K562 (cell line): ENCODE measurements at regions not wholly inside any gene's neighbourhood (a gene's known extent, or its start where the extent isn't known, plus 50 kb on each side); places are given as distances from the start of the nearest gene placed in this dataset.

Experiments used
- ATAC-seq: fragments of 200-7000 bp; cut with Tn5 transposase; 3 replicates; pipeline ENCODE4 v1.9.1; 2020; ENCODE audit warnings: moderate library complexity
- BruUV-seq: library from RNA; stranded (reverse); fragments of 400-500 nt; replicated peaks from 2 replicates; lab custom pipeline; 2021; lab: Mats Ljungman, UMichigan
- CTCF ChIA-PET: fragments of 300-600 bp; formaldehyde crosslinking; extraction: SDS; loops from one replicate; lab custom pipeline; 2021; ENCODE audit warnings: low intra/inter-chr PET ratio; lab: Yijun Ruan, JAX
- POLR2A ChIA-PET: fragments of 300-600, 350-650 bp; sonication (Branson Sonifier 250); formaldehyde crosslinking; extraction: SDS; loops from one replicate; lab custom pipeline; 2021; ENCODE audit warnings: antibody characterized with exemption, inconsistent platforms; lab: Yijun Ruan, JAX
- DNase-seq, 4 experiments: peaks; one replicate each; pipeline versions ENCODE4 v3.0.0 to v3.0.0-alpha.2; 2011 to 2018; ENCODE audit warnings: low spot score in 3 of 4, mixed read lengths in 3 of 4; ENCODE audit errors: extremely low read depth in 1 of 4
- FAIRE-seq: peaks from 2 replicates; lab custom pipeline; 2011; peaks lifted over from hg19 to GRCh38; lab: Jason Lieb, UNC
- H2AFZ ChIP-seq: 2 replicates; pipeline ENCODE4 v1.6.0; 2011; ENCODE audit warnings: low read depth, low read length, control low read depth, inconsistent platforms
- H3K27ac ChIP-seq: fragments of 200-600 bp; 3 replicates; pipeline ENCODE4 v1.8.0; 2011; ENCODE audit warnings: low read depth, mild to moderate bottlenecking, control low read depth, inconsistent platforms, low read length, moderate library complexity, mixed read lengths; ENCODE audit errors: extremely low read depth
- H3K27me3 ChIP-seq, 2 experiments: fragments of 300-600 bp in 1 of 2; 2 replicates in 1 of 2; 3 replicates in 1 of 2; pipeline versions ENCODE4 v1.6.0 to v1.8.0; 2011; ENCODE audit warnings: inconsistent platforms in 2 of 2, low read length in 2 of 2, mild to moderate bottlenecking in 1 of 2, mixed read lengths in 1 of 2, moderate library complexity in 1 of 2; ENCODE audit not compliant: control insufficient read depth in 2 of 2, insufficient read depth in 2 of 2
- H3K36me3 ChIP-seq: fragments of 300-600 bp; 3 replicates; pipeline ENCODE4 v1.8.0; 2011; ENCODE audit warnings: mild to moderate bottlenecking, low read length, inconsistent platforms; ENCODE audit not compliant: control insufficient read depth, insufficient read depth
- H3K4me1 ChIP-seq, 2 experiments: fragments of 200-600 bp in 1 of 2; replicated peaks in 1 of 2; 2 replicates in 1 of 2; 3 replicates in 1 of 2; pipeline versions ENCODE4 v1.5.1 to v1.8.0; 2011; ENCODE audit warnings: inconsistent platforms in 2 of 2, low read length in 2 of 2, mild to moderate bottlenecking in 1 of 2, mixed read lengths in 1 of 2, moderate library complexity in 1 of 2; ENCODE audit not compliant: control insufficient read depth in 2 of 2, insufficient read depth in 2 of 2
- H3K4me2 ChIP-seq: 2 replicates; pipeline ENCODE4 v1.6.1; 2011; ENCODE audit warnings: low read length, control low read depth, inconsistent platforms, mixed read lengths; ENCODE audit not compliant: insufficient read depth
- H3K4me3 ChIP-seq: fragments of 200-600 bp; sonication (generic), shearing (Covaris generic); 2 replicates; pipeline ENCODE4 v1.5.1; 2016; ENCODE audit warnings: control low read depth, inconsistent platforms
- H3K79me2 ChIP-seq: fragments of 200-600 bp; 3 replicates; pipeline ENCODE4 v1.8.0; 2011; ENCODE audit warnings: low read length, inconsistent platforms; ENCODE audit not compliant: control insufficient read depth, insufficient read depth
- H3K9ac ChIP-seq, 2 experiments: 2 replicates each; pipeline versions ENCODE4 v1.6.0 to v1.6.1; 2011; ENCODE audit warnings: low read depth in 2 of 2, low read length in 2 of 2, control low read depth in 1 of 2, inconsistent platforms in 1 of 2, mild to moderate bottlenecking in 1 of 2, mixed read lengths in 1 of 2; ENCODE audit not compliant: insufficient read depth in 1 of 2
- H3K9me1 ChIP-seq: one replicate; pipeline ENCODE4 v1.6.0; 2011; ENCODE audit warnings: inconsistent platforms, mild to moderate bottlenecking, low read length, moderate library complexity; ENCODE audit not compliant: control insufficient read depth, insufficient read depth
- H3K9me3 ChIP-seq: replicated peaks from 2 replicates; pipeline ENCODE4 v1.5.1; 2011; ENCODE audit warnings: low read depth, low read length, inconsistent platforms; ENCODE audit not compliant: control insufficient read depth, insufficient read depth
- H4K20me1 ChIP-seq: replicated peaks from 2 replicates; pipeline ENCODE4 v1.6.1; 2011; ENCODE audit warnings: low read length, inconsistent platforms, mixed read lengths; ENCODE audit not compliant: control insufficient read depth, insufficient read depth
- CEBPG ChIP-seq, 3 experiments: fragments of 200-800 bp in 1 of 3; sonication (Bioruptor generic) in 1 of 3; sonication (generic) in 1 of 3; formaldehyde crosslinking in 1 of 3; IDR thresholded peaks in 2 of 3; conservative IDR thresholded peaks in 1 of 3; 2 replicates each; pipeline versions ENCODE4 v1.6.1 to v1.8.0; 2016 to 2022; ENCODE audit warnings: missing compliant biosample characterization in 2 of 3, missing genetic modification characterization in 2 of 3, mild to moderate bottlenecking in 1 of 3, missing genetic modification reagents in 1 of 3
- MCM3 ChIP-seq: fragments of 450-650 bp; IDR thresholded peaks from 2 replicates; pipeline ENCODE4 v1.6.1; 2016
- NCOR1 ChIP-seq: fragments of 450-650 bp; IDR thresholded peaks from 2 replicates; pipeline ENCODE4 v1.6.1; 2016; ENCODE audit warnings: mild to moderate bottlenecking, moderate library complexity
- NR2C2 ChIP-seq, 2 experiments: fragments of 200-800 bp in 1 of 2; sonication (Bioruptor generic) in 1 of 2; sonication (generic) in 1 of 2; formaldehyde crosslinking in 1 of 2; IDR thresholded peaks; 2 replicates each; pipeline versions ENCODE4 v1.6.1 to v1.8.0; 2016 to 2022; ENCODE audit warnings: mild to moderate bottlenecking in 1 of 2, missing compliant biosample characterization in 1 of 2, missing genetic modification characterization in 1 of 2, missing genetic modification reagents in 1 of 2
- TBP ChIP-seq: optimal IDR thresholded peaks from 2 replicates; pipeline ENCODE3; 2011; ENCODE audit warnings: low read depth, low read length, improper control_type of control experiment
- TCFL5 ChIP-seq: fragments of 250-450 bp; sonication (Bioruptor Pico); conservative IDR thresholded peaks from 2 replicates; pipeline ENCODE4 v1.6.1; 2021; ENCODE audit warnings: mild to moderate bottlenecking, moderate library complexity, matching md5 sums
- ZFP1 ChIP-seq: fragments of 450-650 bp; formaldehyde crosslinking; IDR thresholded peaks from 2 replicates; pipeline ENCODE4 v1.4.0; 2020; ENCODE audit warnings: mild to moderate bottlenecking, mixed read lengths
- ZNF253 ChIP-seq: fragments of 250-450 bp; sonication (Bioruptor Pico); conservative IDR thresholded peaks from 2 replicates; pipeline ENCODE4 v1.6.1; 2021; ENCODE audit warnings: mild to moderate bottlenecking
- ZNF445 ChIP-seq: fragments of 250-450 bp; sonication (Bioruptor Pico); IDR thresholded peaks from 2 replicates; pipeline ENCODE4 v1.4.0; 2020; ENCODE audit warnings: low read depth, mild to moderate bottlenecking, moderate library complexity
- WGBS: fragments of 100-300 bp; shearing (Covaris generic); methylation state at CpG from one replicate; pipeline ENCODE4 v1.1.6; 2016; ENCODE audit warnings: low coverage, mixed read lengths; ENCODE audit not compliant: insufficient coverage; ENCODE audit errors: missing lambda C conversion rate; 5-methylcytosine and 5-hydroxymethylcytosine counted together
- in situ Hi-C: fragments of 300-500 bp; cut with MboI; formaldehyde crosslinking; loops from 4 replicates; pipeline ENCODE4 v1.15.0; 2018; ENCODE audit warnings: inconsistent platforms, mixed read lengths
- intact Hi-C: fragments of 100-400 bp; cut with micrococcal nuclease; formaldehyde crosslinking; loops from 2 replicates; pipeline ENCODE4 v1.14.2; 2022
- TF ChIP-seq, protein P1 (sequence below), 2 experiments: IDR thresholded peaks; 2 replicates each; pipeline ENCODE4 v1.6.1; 2012; ENCODE audit warnings: improper control_type of control experiment in 2 of 2, low read depth in 2 of 2, low read length in 2 of 2, borderline replicate concordance in 1 of 2
- TF ChIP-seq, protein P2 (sequence below), 3 experiments: fragments of 200-800 bp in 1 of 3; sonication (Bioruptor generic) in 1 of 3; sonication (generic) in 1 of 3; formaldehyde crosslinking in 1 of 3; IDR thresholded peaks; 2 replicates each; pipeline versions ENCODE4 v1.6.1 to v1.8.0; 2016 to 2022; ENCODE audit warnings: mild to moderate bottlenecking in 2 of 3, missing compliant biosample characterization in 2 of 3, missing genetic modification characterization in 2 of 3, missing genetic modification reagents in 1 of 3
- TF ChIP-seq, protein P3 (sequence below): conservative IDR thresholded peaks from 2 replicates; pipeline ENCODE4 v1.6.1; 2011; ENCODE audit warnings: low read depth, mild to moderate bottlenecking, low read length; ENCODE audit not compliant: control insufficient read depth
- TF ChIP-seq, protein P4 (sequence below): sonication (generic); formaldehyde crosslinking; IDR thresholded peaks from 2 replicates; pipeline ENCODE4 v1.9.0; 2022; ENCODE audit warnings: mild to moderate bottlenecking, missing genetic modification reagents
- TF ChIP-seq, protein P5 (sequence below): fragments of 250-450 bp; sonication (Bioruptor Pico); IDR thresholded peaks from 2 replicates; pipeline ENCODE4 v1.4.0; 2020

DNA sequence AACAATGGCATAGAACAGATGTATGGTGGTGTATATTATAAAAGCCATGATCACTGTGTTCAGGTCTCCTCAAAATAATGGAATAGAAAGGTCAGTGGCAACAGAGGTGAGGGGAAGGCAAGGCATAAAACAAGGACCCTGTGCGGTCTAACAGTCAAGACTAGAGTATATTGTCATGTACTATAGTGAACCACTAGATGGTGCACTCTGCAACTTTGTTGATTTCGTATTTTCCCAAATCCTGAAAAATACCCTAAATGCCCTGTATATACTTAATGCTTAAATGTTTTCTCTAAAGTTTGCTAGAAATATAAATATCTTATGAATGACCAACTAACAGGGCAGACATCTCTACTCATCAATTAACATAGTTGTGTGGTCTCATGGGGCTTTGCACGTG lies 453.0 kb downstream of the PCDH11X start (continued):
- TF ChIP-seq, protein P1, sequence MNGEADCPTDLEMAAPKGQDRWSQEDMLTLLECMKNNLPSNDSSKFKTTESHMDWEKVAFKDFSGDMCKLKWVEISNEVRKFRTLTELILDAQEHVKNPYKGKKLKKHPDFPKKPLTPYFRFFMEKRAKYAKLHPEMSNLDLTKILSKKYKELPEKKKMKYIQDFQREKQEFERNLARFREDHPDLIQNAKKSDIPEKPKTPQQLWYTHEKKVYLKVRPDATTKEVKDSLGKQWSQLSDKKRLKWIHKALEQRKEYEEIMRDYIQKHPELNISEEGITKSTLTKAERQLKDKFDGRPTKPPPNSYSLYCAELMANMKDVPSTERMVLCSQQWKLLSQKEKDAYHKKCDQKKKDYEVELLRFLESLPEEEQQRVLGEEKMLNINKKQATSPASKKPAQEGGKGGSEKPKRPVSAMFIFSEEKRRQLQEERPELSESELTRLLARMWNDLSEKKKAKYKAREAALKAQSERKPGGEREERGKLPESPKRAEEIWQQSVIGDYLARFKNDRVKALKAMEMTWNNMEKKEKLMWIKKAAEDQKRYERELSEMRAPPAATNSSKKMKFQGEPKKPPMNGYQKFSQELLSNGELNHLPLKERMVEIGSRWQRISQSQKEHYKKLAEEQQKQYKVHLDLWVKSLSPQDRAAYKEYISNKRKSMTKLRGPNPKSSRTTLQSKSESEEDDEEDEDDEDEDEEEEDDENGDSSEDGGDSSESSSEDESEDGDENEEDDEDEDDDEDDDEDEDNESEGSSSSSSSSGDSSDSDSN (IDR thresholded peaks at IDR 0.05; ENCODE audit: borderline replicate concordance in 1 of 2, low read depth in 2 of 2, low read length in 2 of 2) = no peak
- TF ChIP-seq MCM3 (no peak), ZNF253 (CRISPR knock-in tag) (no peak)
- TF ChIP-seq, protein P2, sequence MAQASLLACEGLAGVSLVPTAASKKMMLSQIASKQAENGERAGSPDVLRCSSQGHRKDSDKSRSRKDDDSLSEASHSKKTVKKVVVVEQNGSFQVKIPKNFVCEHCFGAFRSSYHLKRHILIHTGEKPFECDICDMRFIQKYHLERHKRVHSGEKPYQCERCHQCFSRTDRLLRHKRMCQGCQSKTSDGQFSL (CRISPR knock-in tag; IDR thresholded peaks at IDR 0.05) = no peak
- TF ChIP-seq, protein P2 (tag; IDR thresholded peaks at IDR 0.05) = no peak

DNA sequence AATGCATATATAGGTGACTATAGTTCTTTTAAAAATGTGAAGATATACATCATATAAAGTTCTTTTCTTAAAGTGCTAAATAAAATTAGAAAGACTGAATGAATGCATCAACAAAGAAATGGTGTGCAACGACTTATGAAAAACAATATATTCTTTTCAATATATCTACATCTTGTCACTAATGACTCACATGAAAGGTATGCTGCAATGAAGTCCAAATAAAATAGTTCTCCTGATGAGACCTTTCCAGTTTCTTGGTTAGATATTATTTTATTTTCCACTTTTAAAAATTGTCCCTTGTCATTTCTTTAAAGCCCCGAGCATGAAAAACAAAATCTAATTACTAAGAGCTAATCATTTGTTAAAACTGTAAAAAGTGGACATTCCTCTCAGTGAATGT lies 462.1 kb downstream of the PCDH11X start:
- intact Hi-C loops = no loop called here
- 3% methylated on average over 2 of the region's 2 CpGs for WGBS
- no peak for FAIRE-seq
- no peak for TF ChIP-seq ZFP1 (CRISPR knock-in tag)
- TF ChIP-seq, protein P3, sequence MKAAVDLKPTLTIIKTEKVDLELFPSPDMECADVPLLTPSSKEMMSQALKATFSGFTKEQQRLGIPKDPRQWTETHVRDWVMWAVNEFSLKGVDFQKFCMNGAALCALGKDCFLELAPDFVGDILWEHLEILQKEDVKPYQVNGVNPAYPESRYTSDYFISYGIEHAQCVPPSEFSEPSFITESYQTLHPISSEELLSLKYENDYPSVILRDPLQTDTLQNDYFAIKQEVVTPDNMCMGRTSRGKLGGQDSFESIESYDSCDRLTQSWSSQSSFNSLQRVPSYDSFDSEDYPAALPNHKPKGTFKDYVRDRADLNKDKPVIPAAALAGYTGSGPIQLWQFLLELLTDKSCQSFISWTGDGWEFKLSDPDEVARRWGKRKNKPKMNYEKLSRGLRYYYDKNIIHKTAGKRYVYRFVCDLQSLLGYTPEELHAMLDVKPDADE = no peak
- TF ChIP-seq, protein P4, sequence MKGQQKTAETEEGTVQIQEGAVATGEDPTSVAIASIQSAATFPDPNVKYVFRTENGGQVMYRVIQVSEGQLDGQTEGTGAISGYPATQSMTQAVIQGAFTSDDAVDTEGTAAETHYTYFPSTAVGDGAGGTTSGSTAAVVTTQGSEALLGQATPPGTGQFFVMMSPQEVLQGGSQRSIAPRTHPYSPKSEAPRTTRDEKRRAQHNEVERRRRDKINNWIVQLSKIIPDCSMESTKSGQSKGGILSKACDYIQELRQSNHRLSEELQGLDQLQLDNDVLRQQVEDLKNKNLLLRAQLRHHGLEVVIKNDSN (CRISPR knock-in tag) = no peak
- no peak for TF ChIP-seq TCFL5 (CRISPR knock-in tag)
- TF ChIP-seq NCOR1 = no peak
- TF ChIP-seq NR2C2 (CRISPR knock-in tag; IDR thresholded peaks at IDR 0.05) = no peak
- no peak for TF ChIP-seq NR2C2 (tag; IDR thresholded peaks at IDR 0.05)
- TF ChIP-seq ZNF445 = no peak
- no peak for TF ChIP-seq TBP
- TF ChIP-seq, protein P5, sequence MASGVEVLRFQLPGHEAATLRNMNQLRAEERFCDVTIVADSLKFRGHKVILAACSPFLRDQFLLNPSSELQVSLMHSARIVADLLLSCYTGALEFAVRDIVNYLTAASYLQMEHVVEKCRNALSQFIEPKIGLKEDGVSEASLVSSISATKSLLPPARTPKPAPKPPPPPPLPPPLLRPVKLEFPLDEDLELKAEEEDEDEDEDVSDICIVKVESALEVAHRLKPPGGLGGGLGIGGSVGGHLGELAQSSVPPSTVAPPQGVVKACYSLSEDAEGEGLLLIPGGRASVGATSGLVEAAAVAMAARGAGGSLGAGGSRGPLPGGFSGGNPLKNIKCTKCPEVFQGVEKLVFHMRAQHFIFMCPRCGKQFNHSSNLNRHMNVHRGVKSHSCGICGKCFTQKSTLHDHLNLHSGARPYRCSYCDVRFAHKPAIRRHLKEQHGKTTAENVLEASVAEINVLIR (CRISPR knock-in tag) = no peak
- no peak for TF ChIP-seq CEBPG (CRISPR knock-in tag; IDR thresholded peaks at IDR 0.05)
- no peak for TF ChIP-seq CEBPG (tag; conservative IDR thresholded peaks at IDR 0.05 in 1 of 2, IDR thresholded peaks at IDR 0.05 in 1 of 2)

More for the DNA sequence above, 462.1 kb downstream of the PCDH11X start:
- in situ Hi-C loops = no loop called here
- Histone ChIP-seq H3K27me3 (no peaks in the 10 kb centered on the region), H4K20me1 (no peaks in the 10 kb centered on the region), H2AFZ (no peak overlapping the region), H3K4me2 (no peak overlapping the region), H3K9me1 (no peaks in the 10 kb centered on the region), H3K27ac (no peak overlapping the region), H3K9me3 (no peaks in the 10 kb centered on the region), H3K4me1 (no peaks in the 10 kb centered on the region), H3K4me3 (no peak overlapping the region), H3K36me3 (no peaks in the 10 kb centered on the region), H3K79me2 (no peaks in the 10 kb centered on the region), H3K9ac (no peak overlapping the region)
- DNase-seq (no peak), ATAC-seq (no peak)
- ChIA-PET CTCF (no interaction called here), POLR2A (no interaction called here)
- BruUV-seq = no TSS peak
